GM23248 (cell line): ENCODE measurements at regions not wholly inside any gene's neighbourhood (a gene's known extent, or its start where the extent isn't known, plus 50 kb on each side); places are given as distances from the start of the nearest gene placed in this dataset.

Experiments used
- DNase-seq: peaks from one replicate; pipeline ENCODE4 v3.0.0-alpha.2; 2015
- H2AFZ ChIP-seq: fragments of 200-600 bp; sonication (generic); 2 replicates; pipeline ENCODE4 v1.6.1; 2016; ENCODE audit warnings: antibody characterized with exemption
- H3F3A ChIP-seq: fragments of 200-600 bp; sonication (generic); 2 replicates; pipeline ENCODE4 v1.6.1; 2016; ENCODE audit warnings: mild to moderate bottlenecking, antibody characterized with exemption, mixed run types; ENCODE audit not compliant: insufficient read depth
- H3K27ac ChIP-seq: fragments of 200-600 bp; sonication (generic); 2 replicates; pipeline ENCODE4 v1.5.1; 2016; ENCODE audit warnings: mild to moderate bottlenecking
- H3K27me3 ChIP-seq: fragments of 200-600 bp; sonication (generic); replicated peaks from 2 replicates; pipeline ENCODE4 v1.6.1; 2016; ENCODE audit warnings: mild to moderate bottlenecking; ENCODE audit not compliant: insufficient read depth
- H3K36me3 ChIP-seq: fragments of 200-600 bp; sonication (generic); 2 replicates; pipeline ENCODE4 v1.6.1; 2016; ENCODE audit warnings: low read depth, mild to moderate bottlenecking
- H3K4me1 ChIP-seq: fragments of 200-600 bp; sonication (generic); 2 replicates; pipeline ENCODE4 v1.6.1; 2016; ENCODE audit warnings: mild to moderate bottlenecking; ENCODE audit not compliant: insufficient read depth
- H3K4me2 ChIP-seq: fragments of 200-600 bp; sonication (generic); one replicate; pipeline ENCODE4 v1.6.1; 2016; ENCODE audit warnings: mild to moderate bottlenecking; ENCODE audit not compliant: unreplicated experiment
- H3K4me3 ChIP-seq: fragments of 200-600 bp; sonication (generic); 2 replicates; pipeline ENCODE4 v1.5.1; 2016; ENCODE audit warnings: mild to moderate bottlenecking
- H3K79me2 ChIP-seq: fragments of 200-600 bp; sonication (generic); 2 replicates; pipeline ENCODE4 v1.6.1; 2016; ENCODE audit warnings: mild to moderate bottlenecking; ENCODE audit not compliant: insufficient read depth
- H3K9ac ChIP-seq: fragments of 200-600 bp; sonication (generic); 2 replicates; pipeline ENCODE4 v1.6.1; 2016; ENCODE audit warnings: mild to moderate bottlenecking
- H3K9me2 ChIP-seq: fragments of 200-600 bp; sonication (generic); 2 replicates; pipeline ENCODE4 v1.6.1; 2016; ENCODE audit warnings: mixed run types, mild to moderate bottlenecking, moderate library complexity; ENCODE audit not compliant: insufficient read depth
- H3K9me3 ChIP-seq: fragments of 200-600 bp; sonication (generic); one replicate; pipeline ENCODE4 v1.6.1; 2017; ENCODE audit warnings: low read depth
- H4K20me1 ChIP-seq: fragments of 200-600 bp; sonication (generic); 2 replicates; pipeline ENCODE4 v1.6.0; 2016; ENCODE audit not compliant: insufficient read depth
- EZH2 ChIP-seq: fragments of 200-600 bp; sonication (generic); IDR thresholded peaks from 2 replicates; pipeline ENCODE4 v1.6.1; 2018; ENCODE audit warnings: antibody characterized with exemption, mild to moderate bottlenecking; ENCODE audit not compliant: insufficient read depth, poor library complexity, severe bottlenecking
- EZH2phosphoT487 ChIP-seq: fragments of 200-600 bp; sonication (generic); IDR thresholded peaks from 2 replicates; pipeline ENCODE4 v1.6.1; 2018; ENCODE audit warnings: antibody characterized with exemption, moderate library complexity, mild to moderate bottlenecking, low read depth; ENCODE audit not compliant: insufficient read depth
- WGBS, 2 experiments: methylation state at CpG; one replicate each; pipeline ENCODE4 v1.1.6; 2015 to 2017; ENCODE audit warnings: low lambda C conversion rate in 2 of 2, low coverage in 1 of 2; ENCODE audit errors: missing lambda C conversion rate in 2 of 2; 5-methylcytosine and 5-hydroxymethylcytosine counted together
- in situ Hi-C: fragments of 300-500 bp; cut with MboI; formaldehyde crosslinking; loops from 2 replicates; pipeline ENCODE4 v1.15.0; 2020

- H3K4me1 ChIP-seq = peaks cover 12% of the 10 kb centered on the region; the same call in 1 of the 2 replicates
- H3K4me3 ChIP-seq = peak overlapping the region; percentile 19; the same call in 1 of the 2 replicates
- no peaks in the 10 kb centered on the region for H3K9me2 ChIP-seq
- H2AFZ ChIP-seq = no peak overlapping the region
- no peaks in the 10 kb centered on the region for H3K27me3 ChIP-seq
- TF ChIP-seq EZH2phosphoT487 = peak; percentile 70; the same call in 1 of the 2 replicates
- no peak for TF ChIP-seq EZH2
- peak; percentile 79 for DNase-seq
- no peaks in the 10 kb centered on the region for H3K36me3 ChIP-seq
- in situ Hi-C loops = no loop called here
- H3K79me2 ChIP-seq = no peaks in the 10 kb centered on the region
- H3K27ac ChIP-seq = 0 out of 2 replicates have a peak overlapping the region, but pooled peaks have one; percentile 29
- H3K4me2 ChIP-seq = peak overlapping the region; percentile 62
- H4K20me1 ChIP-seq = no peaks in the 10 kb centered on the region
- peaks cover 10% of the 10 kb centered on the region for H3F3A ChIP-seq
- WGBS, 2 experiments = 12 to 15% methylated on average over 6 of the region's 6 CpGs
- H3K9me3 ChIP-seq = no peaks in the 10 kb centered on the region
- H3K9ac ChIP-seq = no peak overlapping the region
Observed at GRCh38 chr9:31137176-31138160, 1247.0 kb upstream of the ACO1 start.

GRCh38 chr9:31140316-31140715, 1244.1 kb upstream of the ACO1 start:
- no peaks in the 10 kb centered on the region for H3K27me3 ChIP-seq
- H2AFZ ChIP-seq = no peak overlapping the region
- H3K4me3 ChIP-seq = no peak overlapping the region
- H3K4me2 ChIP-seq = no peak overlapping the region
- no peak overlapping the region for H3K9ac ChIP-seq
- no peak for TF ChIP-seq EZH2
- no peak for TF ChIP-seq EZH2phosphoT487
- peaks cover 10% of the 10 kb centered on the region for H3F3A ChIP-seq
- H3K9me3 ChIP-seq = no peaks in the 10 kb centered on the region
- peaks cover 12% of the 10 kb centered on the region; the same call in 1 of the 2 replicates for H3K4me1 ChIP-seq
- H4K20me1 ChIP-seq = no peaks in the 10 kb centered on the region
- H3K27ac ChIP-seq = no peak overlapping the region
- no peaks in the 10 kb centered on the region for H3K36me3 ChIP-seq
- no peaks in the 10 kb centered on the region for H3K9me2 ChIP-seq
- peak; percentile 50 for DNase-seq
- 0 to 4% methylated on average over 1 of the region's 1 CpG for WGBS, 2 experiments
- in situ Hi-C loops = no loop called here
- H3K79me2 ChIP-seq = no peaks in the 10 kb centered on the region

- DNase-seq = no peak
- WGBS, 2 experiments = 22 to 33% methylated on average over 3 of the region's 3 CpGs
- H3K9me3 ChIP-seq = no peaks in the 10 kb centered on the region
- H2AFZ ChIP-seq = no peak overlapping the region
- H3K36me3 ChIP-seq = no peaks in the 10 kb centered on the region
- H3K9me2 ChIP-seq = no peaks in the 10 kb centered on the region
- H4K20me1 ChIP-seq = no peaks in the 10 kb centered on the region
- H3K79me2 ChIP-seq = no peaks in the 10 kb centered on the region
- in situ Hi-C loops = no loop called here
- TF ChIP-seq EZH2phosphoT487 = no peak
- TF ChIP-seq EZH2 = no peak
- no peak overlapping the region for H3K9ac ChIP-seq
- H3F3A ChIP-seq = peaks cover 1% of the 10 kb centered on the region; the same call in 1 of the 2 replicates
- no peak overlapping the region for H3K4me2 ChIP-seq
- H3K27me3 ChIP-seq = no peaks in the 10 kb centered on the region
- H3K27ac ChIP-seq = no peak overlapping the region
- peaks cover 7% of the 10 kb centered on the region; the same call in 1 of the 2 replicates for H3K4me1 ChIP-seq
- H3K4me3 ChIP-seq = no peak overlapping the region
Observed at GRCh38 chr9:31142456-31142855, 1242.0 kb upstream of the ACO1 start.

- Histone ChIP-seq H4K20me1 (no peaks in the 10 kb centered on the region), H2AFZ (no peak overlapping the region), H3K4me1 (no peaks in the 10 kb centered on the region), H3K4me3 (no peak overlapping the region), H3K79me2 (no peaks in the 10 kb centered on the region), H3K27me3 (no peaks in the 10 kb centered on the region), H3K9me2 (no peaks in the 10 kb centered on the region), H3F3A (no peaks in the 10 kb centered on the region), H3K9me3 (no peaks in the 10 kb centered on the region), H3K36me3 (no peaks in the 10 kb centered on the region), H3K4me2 (no peak overlapping the region), H3K9ac (no peak overlapping the region), H3K27ac (no peak overlapping the region)
- in situ Hi-C loops = no loop called here
- DNase-seq = no peak
- 21 to 24% methylated on average over 3 of the region's 3 CpGs for WGBS, 2 experiments
- no peak for TF ChIP-seq EZH2phosphoT487
- no peak for TF ChIP-seq EZH2
Observed at GRCh38 chr9:31144614-31145013, 1239.8 kb upstream of the ACO1 start.
